PC-9 (cell line): ENCODE measurements at regions not wholly inside any gene's neighbourhood (a gene's known extent, or its start where the extent isn't known, plus 50 kb on each side); places are given as distances from the start of the nearest gene placed in this dataset.
"Not testable (repeated sequence)": the region's sequence is repeated elsewhere in the genome, so short reads cannot be mapped to it uniquely, and the experiment has no call there.

Experiments
- CTCF ChIP-seq: fragments of 200-600 bp; sonication (generic); conservative IDR thresholded peaks from 2 replicates; pipeline ENCODE4 v1.6.1; 2017; ENCODE audit warnings: mixed run types, antibody characterized with exemption, mild to moderate bottlenecking, moderate library complexity
- EZH2 ChIP-seq: fragments of 200-600 bp; sonication (generic); IDR thresholded peaks from 2 replicates; pipeline ENCODE4 v1.8.0; 2017; ENCODE audit warnings: antibody characterized with exemption, low read depth

GRCh38 chr21:10016991-10017390 is 504.4 kb upstream of the TPTE start:
- TF ChIP-seq CTCF, EZH2: not testable (repeated sequence)
